PFSK-1 (cell line): ENCODE measurements at regions not wholly inside any gene's neighbourhood (a gene's known extent, or its start where the extent isn't known, plus 50 kb on each side); places are given as distances from the start of the nearest gene placed in this dataset.

Experiments
- FOXP2 ChIP-seq: optimal IDR thresholded peaks from 2 replicates; pipeline ENCODE3; 2011; ENCODE audit warnings: borderline replicate concordance, control low read depth, inconsistent platforms; ENCODE audit not compliant: insufficient read depth; ENCODE audit errors: extremely low read length, extremely low read depth
- POLR2AphosphoS5 ChIP-seq: IDR thresholded peaks from 2 replicates; pipeline ENCODE4 v1.6.1; 2012; ENCODE audit warnings: low read depth, mild to moderate bottlenecking, control low read depth, low read length, moderate library complexity
- SIN3A ChIP-seq: IDR thresholded peaks from 2 replicates; pipeline ENCODE4 v1.6.1; 2012; ENCODE audit warnings: mild to moderate bottlenecking, low read length, moderate library complexity, borderline replicate concordance; ENCODE audit not compliant: insufficient read depth
- TAF1 ChIP-seq: IDR thresholded peaks from 2 replicates; pipeline ENCODE4 v1.6.1; 2012; ENCODE audit warnings: low read length, control low read depth, borderline replicate concordance; ENCODE audit not compliant: insufficient read depth
- TF ChIP-seq, protein P1 (sequence below), 2 experiments: IDR thresholded peaks; 2 replicates each; pipeline versions ENCODE4 v1.6.1 to v1.8.0; 2011 to 2012; ENCODE audit warnings: low read depth in 2 of 2, low read length in 2 of 2, control low read depth in 1 of 2, inconsistent platforms in 1 of 2, mild to moderate bottlenecking in 1 of 2, moderate library complexity in 1 of 2; ENCODE audit not compliant: insufficient read depth in 1 of 2

DNA sequence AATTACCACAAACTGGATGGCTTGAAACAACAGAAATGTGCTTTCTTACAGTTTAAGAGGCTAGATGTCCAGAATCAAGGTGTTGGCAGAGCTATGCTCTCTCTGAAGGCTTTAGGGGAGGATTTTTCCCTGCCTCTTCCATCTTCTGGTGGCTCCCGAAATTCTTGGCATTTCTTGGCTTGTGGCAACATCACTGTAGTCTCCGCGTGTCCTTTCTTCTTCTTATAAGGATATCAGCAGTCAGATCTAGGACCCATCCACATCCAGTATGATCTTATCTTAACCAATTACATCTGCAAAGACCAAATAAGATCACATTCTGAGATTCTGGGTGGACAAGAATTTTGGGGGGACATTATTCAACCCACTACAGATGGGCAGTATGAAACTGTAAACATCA lies 119.2 kb upstream of the PMFBP1 start:
- TF ChIP-seq SIN3A (no peak), POLR2AphosphoS5 (no peak), TAF1 (no peak), FOXP2 (no peak)
- TF ChIP-seq, protein P1, sequence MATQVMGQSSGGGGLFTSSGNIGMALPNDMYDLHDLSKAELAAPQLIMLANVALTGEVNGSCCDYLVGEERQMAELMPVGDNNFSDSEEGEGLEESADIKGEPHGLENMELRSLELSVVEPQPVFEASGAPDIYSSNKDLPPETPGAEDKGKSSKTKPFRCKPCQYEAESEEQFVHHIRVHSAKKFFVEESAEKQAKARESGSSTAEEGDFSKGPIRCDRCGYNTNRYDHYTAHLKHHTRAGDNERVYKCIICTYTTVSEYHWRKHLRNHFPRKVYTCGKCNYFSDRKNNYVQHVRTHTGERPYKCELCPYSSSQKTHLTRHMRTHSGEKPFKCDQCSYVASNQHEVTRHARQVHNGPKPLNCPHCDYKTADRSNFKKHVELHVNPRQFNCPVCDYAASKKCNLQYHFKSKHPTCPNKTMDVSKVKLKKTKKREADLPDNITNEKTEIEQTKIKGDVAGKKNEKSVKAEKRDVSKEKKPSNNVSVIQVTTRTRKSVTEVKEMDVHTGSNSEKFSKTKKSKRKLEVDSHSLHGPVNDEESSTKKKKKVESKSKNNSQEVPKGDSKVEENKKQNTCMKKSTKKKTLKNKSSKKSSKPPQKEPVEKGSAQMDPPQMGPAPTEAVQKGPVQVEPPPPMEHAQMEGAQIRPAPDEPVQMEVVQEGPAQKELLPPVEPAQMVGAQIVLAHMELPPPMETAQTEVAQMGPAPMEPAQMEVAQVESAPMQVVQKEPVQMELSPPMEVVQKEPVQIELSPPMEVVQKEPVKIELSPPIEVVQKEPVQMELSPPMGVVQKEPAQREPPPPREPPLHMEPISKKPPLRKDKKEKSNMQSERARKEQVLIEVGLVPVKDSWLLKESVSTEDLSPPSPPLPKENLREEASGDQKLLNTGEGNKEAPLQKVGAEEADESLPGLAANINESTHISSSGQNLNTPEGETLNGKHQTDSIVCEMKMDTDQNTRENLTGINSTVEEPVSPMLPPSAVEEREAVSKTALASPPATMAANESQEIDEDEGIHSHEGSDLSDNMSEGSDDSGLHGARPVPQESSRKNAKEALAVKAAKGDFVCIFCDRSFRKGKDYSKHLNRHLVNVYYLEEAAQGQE (IDR thresholded peaks at IDR 0.05; ENCODE audit: insufficient read depth in 1 of 2, low read depth in 2 of 2, low read length in 2 of 2), result no peak

DNA sequence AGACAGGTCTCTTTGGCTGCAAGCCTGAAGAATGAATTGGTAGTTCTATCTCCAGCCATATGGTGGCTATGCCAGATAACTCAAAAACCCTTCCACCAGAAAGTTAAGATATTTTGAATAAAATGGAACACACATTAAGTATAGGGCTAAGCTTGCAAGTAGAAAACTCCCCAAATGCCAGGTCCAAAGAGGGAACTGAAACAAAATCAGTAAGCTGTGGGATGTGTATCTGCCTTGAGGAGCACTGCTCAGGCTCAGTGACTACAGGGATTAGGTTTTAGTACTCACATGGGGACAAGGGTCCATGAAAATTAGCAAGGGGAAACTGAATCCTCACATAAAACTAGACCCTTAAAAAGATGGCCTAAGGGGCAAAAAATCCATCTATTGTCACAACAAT lies 115.7 kb upstream of the PMFBP1 start:
- TF ChIP-seq TAF1, result no peak
- TF ChIP-seq, protein P1 (IDR thresholded peaks at IDR 0.05; ENCODE audit: insufficient read depth in 1 of 2, low read depth in 2 of 2, low read length in 2 of 2), result no peak
- TF ChIP-seq FOXP2, result no peak
- TF ChIP-seq POLR2AphosphoS5, result no peak
- TF ChIP-seq SIN3A, result no peak

DNA sequence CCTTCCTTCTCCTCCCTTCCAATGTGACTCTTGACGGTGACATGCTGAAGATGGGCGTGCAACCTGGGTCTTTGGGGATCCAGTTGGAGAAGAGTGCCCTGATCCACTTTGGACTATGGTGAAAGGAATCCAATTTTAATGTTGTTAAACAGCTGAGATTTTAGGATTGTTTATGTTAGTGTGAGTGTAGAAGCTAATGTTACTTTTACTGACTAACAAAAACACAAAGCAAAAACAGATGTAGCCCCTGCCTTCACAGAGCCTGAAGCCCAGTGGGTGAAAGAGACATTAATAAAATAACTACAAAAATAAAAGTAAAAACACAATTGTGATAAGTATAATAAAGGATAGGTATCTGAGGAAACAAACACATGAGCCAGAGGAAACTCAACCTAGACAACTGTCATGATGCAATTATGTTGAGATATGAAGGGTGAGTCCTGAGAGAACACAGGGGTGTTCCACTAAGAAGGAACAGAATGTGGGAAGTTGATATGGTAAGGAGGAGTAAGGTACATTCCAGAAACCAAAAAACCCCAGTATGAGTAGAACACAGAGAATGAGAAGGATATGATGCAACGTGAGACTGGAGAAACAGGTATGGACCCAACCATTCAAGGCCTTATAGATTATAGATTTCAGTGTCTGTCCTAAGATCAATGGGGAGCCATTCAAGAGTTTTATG lies 115.1 kb upstream of the PMFBP1 start:
- TF ChIP-seq, protein P1 (IDR thresholded peaks at IDR 0.05; ENCODE audit: insufficient read depth in 1 of 2, low read depth in 2 of 2, low read length in 2 of 2), result no peak
- TF ChIP-seq POLR2AphosphoS5 (no peak), TAF1 (no peak), FOXP2 (no peak), SIN3A (no peak)

DNA sequence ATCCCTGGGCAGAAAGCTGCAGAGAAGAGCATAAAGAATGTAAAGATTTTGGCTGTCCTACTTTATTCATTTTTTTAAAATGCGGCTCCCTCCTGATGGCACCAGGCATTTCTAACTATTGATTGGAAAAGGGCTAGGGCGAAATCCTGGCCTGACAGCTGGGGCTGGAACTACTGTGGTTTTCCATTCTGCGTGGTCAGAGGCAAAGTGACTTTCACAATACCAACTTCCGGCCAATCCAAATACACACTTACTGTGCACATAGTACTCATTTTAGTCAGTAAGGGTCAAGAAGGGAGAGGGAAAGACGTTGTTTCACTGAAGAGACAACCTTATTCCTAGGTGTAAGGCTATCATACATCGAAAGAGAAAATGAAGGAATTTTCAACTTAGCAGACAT lies 113.8 kb upstream of the PMFBP1 start:
- no peak for TF ChIP-seq SIN3A
- TF ChIP-seq TAF1, result no peak
- TF ChIP-seq POLR2AphosphoS5, result no peak
- no peak for TF ChIP-seq FOXP2
- TF ChIP-seq, protein P1 (IDR thresholded peaks at IDR 0.05; ENCODE audit: insufficient read depth in 1 of 2, low read depth in 2 of 2, low read length in 2 of 2), result no peak
